WTC11 (cell line): ENCODE measurements at regions not wholly inside any gene's neighbourhood (a gene's known extent, or its start where the extent isn't known, plus 50 kb on each side); places are given as distances from the start of the nearest gene placed in this dataset.

Experiments
- ATAC-seq: fragments of 200-7000 bp; cut with Tn5 transposase; 2 replicates; pipeline ENCODE4 v1.10.0; 2021; ENCODE audit warnings: mild to moderate bottlenecking, moderate library complexity
- CTCF ChIA-PET: fragments of 300-600 bp; sonication (Branson Sonifier 250); formaldehyde crosslinking; loops from one replicate; lab custom pipeline; 2021; ENCODE audit warnings: antibody characterized with exemption; lab: Charles Lee
- POLR2A ChIA-PET: fragments of 350-600 bp; sonication (Branson Sonifier 250); formaldehyde crosslinking; loops from one replicate; lab custom pipeline; 2021; ENCODE audit warnings: antibody characterized with exemption; lab: Charles Lee
- DNase-seq: peaks from one replicate; pipeline ENCODE4 v3.0.0; 2021; ENCODE audit warnings: low spot score
- H3K27ac Mint-ChIP-seq: 2 replicates; pipeline ENCODE4 v1.8.0; 2021; ENCODE audit warnings: mixed read lengths
- H3K27me3 Mint-ChIP-seq: 2 replicates; pipeline ENCODE4 v1.8.0; 2021; ENCODE audit warnings: low read depth, mild to moderate bottlenecking, moderate library complexity, mixed read lengths
- H3K36me3 Mint-ChIP-seq: 2 replicates; pipeline ENCODE4 v1.8.0; 2021; ENCODE audit warnings: mixed read lengths
- H3K4me1 Mint-ChIP-seq: 2 replicates; pipeline ENCODE4 v1.8.0; 2022; ENCODE audit warnings: mixed read lengths
- H3K4me3 Mint-ChIP-seq: 2 replicates; pipeline ENCODE4 v1.8.0; 2021; ENCODE audit warnings: mild to moderate bottlenecking, moderate library complexity, mixed read lengths
- H3K9me3 Mint-ChIP-seq: 2 replicates; pipeline ENCODE4 v1.8.0; 2021; ENCODE audit warnings: mixed read lengths
- AR ChIP-seq: fragments of 250-450 bp; sonication (Bioruptor Pico); IDR thresholded peaks from 2 replicates; pipeline ENCODE4 v1.9.0; 2021; ENCODE audit warnings: mild to moderate bottlenecking
- CBFB ChIP-seq: sonication (generic); formaldehyde crosslinking; IDR thresholded peaks from 2 replicates; pipeline ENCODE4 v1.8.1; 2022; ENCODE audit warnings: mild to moderate bottlenecking, low read depth, missing genetic modification reagents
- CREB1 ChIP-seq: sonication (generic); formaldehyde crosslinking; IDR thresholded peaks from 2 replicates; pipeline ENCODE4 v1.8.0; 2023; ENCODE audit warnings: mild to moderate bottlenecking, missing genetic modification reagents
- EMX1 ChIP-seq: fragments of 250-450 bp; sonication (Bioruptor Pico); IDR thresholded peaks from 2 replicates; pipeline ENCODE4 v1.8.0; 2021; ENCODE audit warnings: mild to moderate bottlenecking
- ERG ChIP-seq: fragments of 250-450 bp; sonication (Bioruptor Pico); IDR thresholded peaks from 2 replicates; pipeline ENCODE4 v1.8.0; 2021; ENCODE audit warnings: mild to moderate bottlenecking
- FOXK1 ChIP-seq: sonication (generic); formaldehyde crosslinking; IDR thresholded peaks from 2 replicates; pipeline ENCODE4 v1.8.0; 2022; ENCODE audit warnings: mild to moderate bottlenecking, moderate library complexity, missing genetic modification reagents
- GRHL2 ChIP-seq: fragments of 250-450 bp; sonication (Bioruptor Pico); IDR thresholded peaks from 2 replicates; pipeline ENCODE4 v1.8.0; 2022; ENCODE audit warnings: mild to moderate bottlenecking, moderate library complexity; ENCODE audit not compliant: insufficient replicate concordance, severe bottlenecking
- MYBL2 ChIP-seq: sonication (generic); formaldehyde crosslinking; IDR thresholded peaks from 2 replicates; pipeline ENCODE4 v1.8.1; 2023; ENCODE audit warnings: mild to moderate bottlenecking, moderate library complexity, missing genetic modification reagents
- NR1H2 ChIP-seq: sonication (generic); formaldehyde crosslinking; IDR thresholded peaks from 2 replicates; pipeline ENCODE4 v1.9.0; 2021; ENCODE audit warnings: mild to moderate bottlenecking, moderate library complexity, missing genetic modification reagents
- NR2C2 ChIP-seq: sonication (generic); formaldehyde crosslinking; IDR thresholded peaks from 2 replicates; pipeline ENCODE4 v1.8.0; 2022; ENCODE audit warnings: mild to moderate bottlenecking, missing genetic modification reagents
- NR3C1 ChIP-seq: sonication (generic); formaldehyde crosslinking; conservative IDR thresholded peaks from 2 replicates; pipeline ENCODE4 v1.8.1; 2023; ENCODE audit warnings: low read depth, mild to moderate bottlenecking, missing genetic modification reagents
- PREB ChIP-seq: sonication (generic); formaldehyde crosslinking; IDR thresholded peaks from 2 replicates; pipeline ENCODE4 v1.8.1; 2022; ENCODE audit warnings: mild to moderate bottlenecking, missing genetic modification reagents, moderate library complexity, borderline replicate concordance
- RELA ChIP-seq: sonication (generic); formaldehyde crosslinking; IDR thresholded peaks from 2 replicates; pipeline ENCODE4 v1.8.1; 2022; ENCODE audit warnings: missing genetic modification reagents, mild to moderate bottlenecking, borderline replicate concordance
- SMAD4 ChIP-seq: sonication (generic); formaldehyde crosslinking; IDR thresholded peaks from 2 replicates; pipeline ENCODE4 v1.8.0; 2022; ENCODE audit warnings: mild to moderate bottlenecking, missing genetic modification reagents
- STAT6 ChIP-seq: sonication (generic); formaldehyde crosslinking; conservative IDR thresholded peaks from 2 replicates; pipeline ENCODE4 v1.8.1; 2023; ENCODE audit warnings: mild to moderate bottlenecking, low read depth, missing genetic modification reagents, moderate library complexity
- TCF7 ChIP-seq: sonication (generic); formaldehyde crosslinking; IDR thresholded peaks from 2 replicates; pipeline ENCODE4 v1.8.0; 2022; ENCODE audit warnings: mild to moderate bottlenecking, low read depth, missing genetic modification reagents, moderate library complexity
- ZNF232 ChIP-seq: sonication (generic); formaldehyde crosslinking; IDR thresholded peaks from 2 replicates; pipeline ENCODE4 v1.8.0; 2022; ENCODE audit warnings: mild to moderate bottlenecking, missing genetic modification reagents
- ZNF263 ChIP-seq: sonication (generic); formaldehyde crosslinking; IDR thresholded peaks from 2 replicates; pipeline ENCODE4 v1.8.1; 2022; ENCODE audit warnings: low read depth, mild to moderate bottlenecking, moderate library complexity, missing genetic modification reagents
- ZNF416 ChIP-seq: fragments of 250-450 bp; sonication (Bioruptor Pico); IDR thresholded peaks from 2 replicates; pipeline ENCODE4 v1.9.0; 2021; ENCODE audit warnings: mild to moderate bottlenecking, inconsistent platforms
- ZNF423 ChIP-seq: fragments of 250-450 bp; sonication (Bioruptor Pico); IDR thresholded peaks from 2 replicates; pipeline ENCODE4 v2.1.2; 2022; ENCODE audit warnings: mild to moderate bottlenecking, moderate library complexity
- TF ChIP-seq, protein P1 (sequence below): sonication (generic); formaldehyde crosslinking; IDR thresholded peaks from 2 replicates; pipeline ENCODE4 v1.8.1; 2023; ENCODE audit warnings: mild to moderate bottlenecking, missing genetic modification reagents
- TF ChIP-seq, protein P2 (sequence below): sonication (generic); formaldehyde crosslinking; IDR thresholded peaks from 2 replicates; pipeline ENCODE4 v1.8.1; 2022; ENCODE audit warnings: low read depth, missing genetic modification reagents, borderline replicate concordance

DNA sequence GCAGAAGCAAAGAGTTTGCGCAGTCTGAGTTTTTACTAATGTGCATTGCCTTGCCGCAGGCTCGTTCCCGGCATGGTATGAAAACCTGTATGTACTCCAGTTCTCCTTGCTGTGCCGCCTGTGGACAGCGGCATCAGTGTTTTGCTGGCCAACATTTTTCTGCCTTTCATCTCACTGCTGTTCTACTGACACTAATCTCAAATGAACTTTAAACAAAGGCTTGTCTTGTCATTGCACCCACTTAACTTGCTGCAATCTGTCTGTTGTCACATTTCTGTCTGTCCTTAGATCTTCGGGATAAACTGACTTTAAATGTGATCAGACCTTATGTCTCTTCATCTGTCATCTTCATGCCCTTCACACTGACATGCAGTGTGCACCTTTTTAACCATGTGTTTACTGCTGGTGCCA lies 71.7 kb upstream of the ZNRF2 start:
- no peak for TF ChIP-seq TCF7 (CRISPR knock-in tag)
- no peak for TF ChIP-seq ZNF232
- TF ChIP-seq ZNF423 (CRISPR knock-in tag): no peak
- TF ChIP-seq NR2C2 (CRISPR knock-in tag): no peak
- TF ChIP-seq AR (CRISPR knock-in tag): no peak
- TF ChIP-seq ZNF263 (CRISPR knock-in tag): no peak
- TF ChIP-seq NR3C1: no peak
- DNase-seq: no peak
- Mint-ChIP-seq H3K36me3 (no peaks in the 10 kb centered on the region), H3K4me1 (no peaks in the 10 kb centered on the region), H3K27me3 (no peaks in the 10 kb centered on the region), H3K27ac (no peak overlapping the region), H3K4me3 (no peak overlapping the region), H3K9me3 (no peaks in the 10 kb centered on the region)
- CTCF ChIA-PET: no interaction called here
- POLR2A ChIA-PET: no interaction called here
- no peak for ATAC-seq

DNA sequence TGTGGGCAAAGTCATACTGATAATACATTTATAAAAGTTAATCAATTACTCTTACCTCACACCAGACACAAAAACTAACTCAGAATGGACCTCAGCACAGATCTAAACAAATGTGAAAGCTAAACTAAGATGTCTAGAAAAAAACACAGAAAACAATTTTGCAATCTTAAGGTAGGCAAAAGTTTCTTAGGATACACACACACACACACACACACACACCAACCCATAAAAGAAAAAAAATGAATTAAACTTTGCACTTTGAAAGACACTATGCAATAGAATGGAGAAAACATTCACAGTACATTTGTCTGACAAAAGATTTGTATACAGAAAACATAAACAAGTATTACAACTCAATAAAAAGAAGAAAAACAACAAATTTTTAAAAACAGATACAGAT lies 70.8 kb upstream of the ZNRF2 start:
- ChIA-PET CTCF (no interaction called here), POLR2A (no interaction called here)
- no peak for TF ChIP-seq EMX1
- no peak for TF ChIP-seq FOXK1 (CRISPR knock-in tag)
- TF ChIP-seq STAT6 (CRISPR knock-in tag): no peak
- TF ChIP-seq, protein P1, sequence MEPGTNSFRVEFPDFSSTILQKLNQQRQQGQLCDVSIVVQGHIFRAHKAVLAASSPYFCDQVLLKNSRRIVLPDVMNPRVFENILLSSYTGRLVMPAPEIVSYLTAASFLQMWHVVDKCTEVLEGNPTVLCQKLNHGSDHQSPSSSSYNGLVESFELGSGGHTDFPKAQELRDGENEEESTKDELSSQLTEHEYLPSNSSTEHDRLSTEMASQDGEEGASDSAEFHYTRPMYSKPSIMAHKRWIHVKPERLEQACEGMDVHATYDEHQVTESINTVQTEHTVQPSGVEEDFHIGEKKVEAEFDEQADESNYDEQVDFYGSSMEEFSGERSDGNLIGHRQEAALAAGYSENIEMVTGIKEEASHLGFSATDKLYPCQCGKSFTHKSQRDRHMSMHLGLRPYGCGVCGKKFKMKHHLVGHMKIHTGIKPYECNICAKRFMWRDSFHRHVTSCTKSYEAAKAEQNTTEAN (CRISPR knock-in tag): no peak
- TF ChIP-seq, protein P2, sequence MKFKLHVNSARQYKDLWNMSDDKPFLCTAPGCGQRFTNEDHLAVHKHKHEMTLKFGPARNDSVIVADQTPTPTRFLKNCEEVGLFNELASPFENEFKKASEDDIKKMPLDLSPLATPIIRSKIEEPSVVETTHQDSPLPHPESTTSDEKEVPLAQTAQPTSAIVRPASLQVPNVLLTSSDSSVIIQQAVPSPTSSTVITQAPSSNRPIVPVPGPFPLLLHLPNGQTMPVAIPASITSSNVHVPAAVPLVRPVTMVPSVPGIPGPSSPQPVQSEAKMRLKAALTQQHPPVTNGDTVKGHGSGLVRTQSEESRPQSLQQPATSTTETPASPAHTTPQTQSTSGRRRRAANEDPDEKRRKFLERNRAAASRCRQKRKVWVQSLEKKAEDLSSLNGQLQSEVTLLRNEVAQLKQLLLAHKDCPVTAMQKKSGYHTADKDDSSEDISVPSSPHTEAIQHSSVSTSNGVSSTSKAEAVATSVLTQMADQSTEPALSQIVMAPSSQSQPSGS (CRISPR knock-in tag): no peak
- TF ChIP-seq ERG (CRISPR knock-in tag): no peak
- no peak for TF ChIP-seq NR1H2 (CRISPR knock-in tag)
- TF ChIP-seq SMAD4 (CRISPR knock-in tag): no peak
- TF ChIP-seq CBFB (CRISPR knock-in tag): no peak
- no peak for TF ChIP-seq RELA
- no peak for TF ChIP-seq ZNF416 (CRISPR knock-in tag)
- TF ChIP-seq CREB1 (CRISPR knock-in tag): no peak
- no peak for TF ChIP-seq PREB
- TF ChIP-seq GRHL2 (CRISPR knock-in tag): no peak
- no peak for TF ChIP-seq MYBL2
- H3K4me3 Mint-ChIP-seq: no peak overlapping the region
- no peaks in the 10 kb centered on the region for H3K4me1 Mint-ChIP-seq
- DNase-seq (no peak), ATAC-seq (no peak)
- H3K27me3 Mint-ChIP-seq: no peaks in the 10 kb centered on the region
- H3K36me3 Mint-ChIP-seq: no peaks in the 10 kb centered on the region
- no peak overlapping the region for H3K27ac Mint-ChIP-seq
- peaks cover under 1% of the 10 kb centered on the region; the same call in 1 of the 2 replicates for H3K9me3 Mint-ChIP-seq
